ENCODE measurements at regions not wholly inside any gene's neighbourhood (a gene's known extent, or its start where the extent isn't known, plus 50 kb on each side); places are given as distances from the start of the nearest gene placed in this dataset.

DNA sequence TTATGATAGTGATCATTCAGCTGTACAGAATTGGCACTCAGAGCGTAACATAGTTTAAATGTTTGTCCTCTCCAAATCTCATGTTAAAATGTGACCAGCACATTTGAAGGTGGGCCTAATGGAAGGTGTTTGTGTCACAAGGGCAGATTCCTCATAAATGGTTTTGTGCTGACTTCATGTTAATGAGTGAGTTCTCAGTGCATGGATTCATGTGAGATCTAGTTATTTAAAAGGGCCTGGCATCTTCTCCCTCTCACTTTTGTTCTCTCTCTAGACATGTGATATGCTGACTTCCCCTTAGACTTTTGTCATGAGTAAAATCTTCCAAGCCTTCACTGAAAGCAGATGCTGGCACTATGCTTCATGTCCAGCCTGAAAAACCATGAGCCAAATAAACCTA lies 452.4 kb upstream of the PTCHD4 start:
- DNase-seq (no peak), ATAC-seq (no peak)
- intact Hi-C loops (cut with DNase I, micrococcal nuclease): no loop called here
- Histone ChIP-seq H3K36me3 (ENCODE audit: low read depth) (no peaks in the 10 kb centered on the region), H3K4me1 (ENCODE audit: low read depth) (no peaks in the 10 kb centered on the region), H3K9me3 (no peaks in the 10 kb centered on the region), H3K4me3 (no peak overlapping the region)
- TF ChIP-seq, protein P1, sequence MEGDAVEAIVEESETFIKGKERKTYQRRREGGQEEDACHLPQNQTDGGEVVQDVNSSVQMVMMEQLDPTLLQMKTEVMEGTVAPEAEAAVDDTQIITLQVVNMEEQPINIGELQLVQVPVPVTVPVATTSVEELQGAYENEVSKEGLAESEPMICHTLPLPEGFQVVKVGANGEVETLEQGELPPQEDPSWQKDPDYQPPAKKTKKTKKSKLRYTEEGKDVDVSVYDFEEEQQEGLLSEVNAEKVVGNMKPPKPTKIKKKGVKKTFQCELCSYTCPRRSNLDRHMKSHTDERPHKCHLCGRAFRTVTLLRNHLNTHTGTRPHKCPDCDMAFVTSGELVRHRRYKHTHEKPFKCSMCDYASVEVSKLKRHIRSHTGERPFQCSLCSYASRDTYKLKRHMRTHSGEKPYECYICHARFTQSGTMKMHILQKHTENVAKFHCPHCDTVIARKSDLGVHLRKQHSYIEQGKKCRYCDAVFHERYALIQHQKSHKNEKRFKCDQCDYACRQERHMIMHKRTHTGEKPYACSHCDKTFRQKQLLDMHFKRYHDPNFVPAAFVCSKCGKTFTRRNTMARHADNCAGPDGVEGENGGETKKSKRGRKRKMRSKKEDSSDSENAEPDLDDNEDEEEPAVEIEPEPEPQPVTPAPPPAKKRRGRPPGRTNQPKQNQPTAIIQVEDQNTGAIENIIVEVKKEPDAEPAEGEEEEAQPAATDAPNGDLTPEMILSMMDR (IDR thresholded peaks at IDR 0.05): no peak

- DNase-seq (no peak), ATAC-seq (no peak)
- no peaks in the 10 kb centered on the region for H3K4me1 ChIP-seq (ENCODE audit: low read depth)
- no peak overlapping the region for H3K4me3 ChIP-seq
- H3K36me3 ChIP-seq (ENCODE audit: low read depth): no peaks in the 10 kb centered on the region
- intact Hi-C loops (cut with DNase I, micrococcal nuclease): no loop called here
- no peaks in the 10 kb centered on the region for H3K9me3 ChIP-seq
- TF ChIP-seq, protein P1 (IDR thresholded peaks at IDR 0.05): no peak
Observed at GRCh38 chr6:48560408-48560807, 449.4 kb upstream of the PTCHD4 start.

- TF ChIP-seq, protein P1 (IDR thresholded peaks at IDR 0.05): no peak
- ATAC-seq (no peak), DNase-seq (no peak)
- no peaks in the 10 kb centered on the region for H3K36me3 ChIP-seq (ENCODE audit: low read depth)
- intact Hi-C loops (cut with DNase I, micrococcal nuclease): no loop called here
- H3K4me1 ChIP-seq (ENCODE audit: low read depth): no peaks in the 10 kb centered on the region
- no peaks in the 10 kb centered on the region for H3K9me3 ChIP-seq
- H3K4me3 ChIP-seq: no peak overlapping the region
Observed at GRCh38 chr6:48553467-48554189, 442.6 kb upstream of the PTCHD4 start.

- intact Hi-C loops (cut with DNase I, micrococcal nuclease): no loop called here
- DNase-seq (peak in 1 of 3 donors; percentile 2), ATAC-seq (peak; percentile 21)
- no peak overlapping the region for H3K4me3 ChIP-seq
- H3K9me3 ChIP-seq: no peaks in the 10 kb centered on the region
- no peaks in the 10 kb centered on the region for H3K36me3 ChIP-seq (ENCODE audit: low read depth)
- TF ChIP-seq, protein P1 (IDR thresholded peaks at IDR 0.05): no peak
- no peaks in the 10 kb centered on the region for H3K4me1 ChIP-seq (ENCODE audit: low read depth)
Observed at GRCh38 chr6:48552905-48553304, 441.9 kb upstream of the PTCHD4 start.

- TF ChIP-seq, protein P1 (IDR thresholded peaks at IDR 0.05): no peak
- Histone ChIP-seq H3K4me3 (no peak overlapping the region), H3K36me3 (ENCODE audit: low read depth) (no peaks in the 10 kb centered on the region), H3K4me1 (ENCODE audit: low read depth) (no peaks in the 10 kb centered on the region), H3K9me3 (no peaks in the 10 kb centered on the region)
- ATAC-seq: no peak
- intact Hi-C loops (cut with DNase I, micrococcal nuclease): no loop called here
- no peak for DNase-seq
Observed at GRCh38 chr6:48550603-48551002, 439.6 kb upstream of the PTCHD4 start.

- TF ChIP-seq, protein P1 (IDR thresholded peaks at IDR 0.05): no peak
- DNase-seq (no peak), ATAC-seq (no peak)
- H3K4me3 ChIP-seq: no peak overlapping the region
- H3K36me3 ChIP-seq (ENCODE audit: low read depth): no peaks in the 10 kb centered on the region
- no peaks in the 10 kb centered on the region for H3K9me3 ChIP-seq
- intact Hi-C loops (cut with DNase I, micrococcal nuclease): no loop called here
- no peaks in the 10 kb centered on the region for H3K4me1 ChIP-seq (ENCODE audit: low read depth)
Observed at GRCh38 chr6:48542191-48542590, 431.2 kb upstream of the PTCHD4 start.

All from mucosa of descending colon (tissue), 3 donors.